ENCODE measurements at regions not wholly inside any gene's neighbourhood (a gene's known extent, or its start where the extent isn't known, plus 50 kb on each side); places are given as distances from the start of the nearest gene placed in this dataset.
A peak's percentile ranks its signal among the peaks of the same experiment; 100 is the strongest.

- peak overlapping the region; percentile 48 for H3K18ac ChIP-seq (ENCODE audit: extremely low read depth, low read length)
- peak overlapping the region; percentile 41; the same call in 1 of the 2 replicates for H4K8ac ChIP-seq (ENCODE audit: extremely low read depth, insufficient read depth, low read length)
- CTCF ChIA-PET (ENCODE audit: partially characterized antibody), result no interaction called here
- H3K79me1 ChIP-seq (ENCODE audit: low read depth, low read length), result no peaks in the 10 kb centered on the region
- no peak overlapping the region for H3K14ac ChIP-seq (ENCODE audit: insufficient read length)
- H2BK5ac ChIP-seq (ENCODE audit: low read depth, low read length), result peak overlapping the region; percentile 56; the same call in 1 of the 2 replicates
- no peaks in the 10 kb centered on the region; a peak in 1 of 4 replicates for H3K9me3 ChIP-seq (ENCODE audit: insufficient read depth in 2 of 2, low read depth in 1 of 2, low read length in 1 of 2)
- TF ChIP-seq TEAD4 (IDR thresholded peaks at IDR 0.05; ENCODE audit: low read depth, low read length), result 0 out of 2 replicates have a peak, but pooled peaks have one; percentile 7
- TF ChIP-seq RNF2 (IDR thresholded peaks at IDR 0.05; ENCODE audit: borderline replicate concordance, low read depth, low read length, missing control alignments, poor library complexity, severe bottlenecking), result no peak
- TF ChIP-seq EZH2 (IDR thresholded peaks at IDR 0.05; ENCODE audit: low read depth, low read length, severe bottlenecking), result no peak
- 0 out of 2 replicates have a peak, but pooled peaks have one; percentile 0 for TF ChIP-seq E2F6 (IDR thresholded peaks at IDR 0.05)
- no peaks in the 10 kb centered on the region for H3K23me2 ChIP-seq (ENCODE audit: low read depth, low read length)
- H3K79me2 ChIP-seq (ENCODE audit: control insufficient read depth in 1 of 2, insufficient read depth in 2 of 2, low read length in 2 of 2), result no peaks in the 10 kb centered on the region
- WGBS, 2 experiments (ENCODE audit: extremely low coverage in 1 of 2, insufficient coverage in 1 of 2, insufficient read length in 1 of 2, insufficient replicate concordance in 2 of 2, low coverage in 1 of 2, low lambda C conversion rate in 2 of 2, missing lambda C conversion rate in 1 of 2), result 80% methylated on average over 22 of the region's 23 CpGs; no CpG with 5 or more reads in 1 of the 2 experiments
- no peak overlapping the region for H2AFZ ChIP-seq (ENCODE audit: low read length)
- H3K4ac ChIP-seq (replicated peaks; ENCODE audit: insufficient read length, low read depth, low read length), result no peak overlapping the region
- peak overlapping the region; percentile 72; the same call in 1 of the 2 replicates for H2BK20ac ChIP-seq (ENCODE audit: low read length)
- peaks cover 0 to 9% (median 0%) of the 10 kb centered on the region in 4 experiments; a peak in 2 of 7 replicates for H3K4me1 ChIP-seq (replicated peaks in 1 of 4; ENCODE audit: control insufficient read depth in 3 of 4, insufficient read depth in 4 of 4, low read length in 3 of 4)
- no peak overlapping the region for H2BK15ac ChIP-seq (ENCODE audit: low read length)
- H3K9ac ChIP-seq (replicated peaks in 1 of 4; ENCODE audit: extremely low read depth in 1 of 4, low read depth in 3 of 4, low read length in 3 of 4), result no peak overlapping the region
- H4K5ac ChIP-seq (ENCODE audit: insufficient read length, low read depth, low read length), result no peak overlapping the region
- no peaks in the 10 kb centered on the region for H4K20me1 ChIP-seq (replicated peaks in 1 of 2; ENCODE audit: control insufficient read depth in 1 of 2, insufficient read depth in 2 of 2, low read length in 2 of 2)
- FAIRE-seq (no peak), DNase-seq (ENCODE audit: low read depth in 1 of 2, low spot score in 2 of 2) (no peak)
- H3K27me3 ChIP-seq (replicated peaks in 1 of 4; ENCODE audit: control insufficient read depth in 3 of 4, extremely low read depth in 1 of 4, insufficient read depth in 3 of 4, low read length in 3 of 4), result no peaks in the 10 kb centered on the region; a peak in 2 of 7 replicates
- POLR2A ChIA-PET (ENCODE audit: partially characterized antibody), result interaction anchor here (1.2 kb wide), 1 partner anchor 10 kb away, joined by 3 read pairs; no protein-coding TSS in a partner anchor
- peak overlapping the region; percentile 92; the same call in 1 of the 2 replicates for H2BK12ac ChIP-seq (ENCODE audit: low read depth, low read length)
- H3K36me3 ChIP-seq (ENCODE audit: control insufficient read depth in 2 of 4, insufficient read depth in 4 of 4, low read length in 3 of 4), result no peaks in the 10 kb centered on the region
- H3K23ac ChIP-seq (ENCODE audit: insufficient read length), result no peak overlapping the region
- no peak overlapping the region for H3K4me3 ChIP-seq (ENCODE audit: extremely low read depth in 1 of 4, insufficient read depth in 2 of 4, low read depth in 3 of 4, low read length in 4 of 4)
- H2BK120ac ChIP-seq (replicated peaks; ENCODE audit: low read depth, low read length), result no peak overlapping the region
- no peak overlapping the region for H3K4me2 ChIP-seq (ENCODE audit: insufficient read depth in 1 of 2, low read depth in 2 of 2, low read length in 2 of 2)
- peak overlapping the region; percentile 46 for H4K91ac ChIP-seq (replicated peaks; ENCODE audit: insufficient read length, low read length)
- no peak overlapping the region for H3K27ac ChIP-seq (ENCODE audit: low read depth, low read length)
- no peak overlapping the region for H3K56ac ChIP-seq (replicated peaks; ENCODE audit: insufficient read length, low read depth, low read length)
- no peak overlapping the region for H2AK5ac ChIP-seq (ENCODE audit: low read depth, low read length)
These were observed 264.7 kb downstream of the DLL1 start for GRCh38 chr6:170025935-170026750.

Measured in H1 (cell line).